Activated CD4-positive, alpha-beta T cell treated with anti-CD3 and anti-CD28 coated beads for 36 hours (primary cell): ENCODE measurements at regions not wholly inside any gene's neighbourhood (a gene's known extent, or its start where the extent isn't known, plus 50 kb on each side); places are given as distances from the start of the nearest gene placed in this dataset.

Experiments
- ATAC-seq: fragments of 200-7000 bp; cut with Tn5 transposase; one replicate; pipeline ENCODE4 v1.10.0; 2021; ENCODE audit warnings: mild to moderate bottlenecking, moderate library complexity
- CTCF ChIA-PET: fragments of 350-600 bp; sonication (Branson Sonifier 250); formaldehyde crosslinking; loops from one replicate; lab custom pipeline; 2021; ENCODE audit warnings: antibody characterized with exemption; lab: Charles Lee
- POLR2A ChIA-PET: fragments of 350-600 bp; sonication (Branson Sonifier 250); formaldehyde crosslinking; loops from one replicate; lab custom pipeline; 2021; ENCODE audit warnings: antibody characterized with exemption, inconsistent platforms; lab: Charles Lee
- DNase-seq: peaks from one replicate; pipeline ENCODE4 v3.0.0-alpha.2; 2020
- H3K27ac Mint-ChIP-seq: one replicate; pipeline ENCODE4 v1.8.0; 2021; ENCODE audit warnings: mixed read lengths
- H3K27me3 Mint-ChIP-seq: one replicate; pipeline ENCODE4 v1.8.0; 2021; ENCODE audit warnings: mixed read lengths
- H3K36me3 Mint-ChIP-seq: one replicate; pipeline ENCODE4 v1.8.0; 2021; ENCODE audit warnings: low read depth, mixed read lengths
- H3K4me1 Mint-ChIP-seq: one replicate; pipeline ENCODE4 v1.8.0; 2021; ENCODE audit warnings: mixed read lengths
- H3K4me3 Mint-ChIP-seq: one replicate; pipeline ENCODE4 v1.8.0; 2021; ENCODE audit warnings: mild to moderate bottlenecking, moderate library complexity, mixed read lengths
- H3K9me3 Mint-ChIP-seq: one replicate; pipeline ENCODE4 v1.8.0; 2021; ENCODE audit warnings: low read depth, mixed read lengths
- intact Hi-C, 2 experiments: fragments of 100-400 bp; cut with DNase I in 1 of 2; cut with micrococcal nuclease in 1 of 2; formaldehyde crosslinking; loops; one replicate each; pipeline versions ENCODE4 v1.14.2 to v1.15.1; 2022 to 2024; cut with DNase I, micrococcal nuclease

DNA sequence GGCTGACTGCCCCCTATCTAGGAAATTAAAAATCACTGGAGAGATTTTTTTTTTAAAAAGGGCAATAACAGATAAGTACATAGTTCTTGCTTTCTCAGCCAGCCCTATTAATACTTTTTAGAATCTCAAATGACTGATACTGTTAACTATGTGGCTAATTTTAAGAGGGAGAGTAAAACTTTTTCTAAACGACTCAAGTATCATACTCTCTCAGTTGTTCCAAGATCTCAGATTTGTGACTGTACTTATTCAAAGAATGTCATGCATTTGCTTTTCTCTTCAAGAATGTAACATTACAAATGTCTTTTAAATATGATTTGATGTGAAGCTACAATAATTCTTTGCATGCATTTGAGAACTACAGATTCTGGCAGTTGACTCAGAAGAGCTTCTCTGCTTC is 55.4 kb upstream of the RAB11FIP2 start:
- ATAC-seq: no peak
- no peaks in the 10 kb centered on the region for H3K9me3 Mint-ChIP-seq

GRCh38 chr10:118101501-118101900 is 54.8 kb upstream of the RAB11FIP2 start:
- ChIA-PET POLR2A (no interaction called here), CTCF (interaction anchor here (0.9 kb wide), 1 partner anchor 19 kb away, joined by 4 read pairs; no protein-coding TSS in a partner anchor)
- Mint-ChIP-seq H3K4me3 (no peak overlapping the region), H3K9me3 (no peaks in the 10 kb centered on the region), H3K36me3 (no peaks in the 10 kb centered on the region), H3K27me3 (peaks cover 24% of the 10 kb centered on the region), H3K4me1 (no peaks in the 10 kb centered on the region), H3K27ac (no peak overlapping the region)
- DNase-seq (no peak), ATAC-seq (no peak)
- intact Hi-C loops: loop anchor here in 1 of 2 experiments (10.0 kb wide), 1 partner anchor 387 kb away; no protein-coding TSS in a partner anchor

More for the DNA sequence above, 55.4 kb upstream of the RAB11FIP2 start:
- peaks cover 22% of the 10 kb centered on the region for H3K27me3 Mint-ChIP-seq
- ChIA-PET CTCF (no interaction called here), POLR2A (no interaction called here)
- DNase-seq: no peak
- no peaks in the 10 kb centered on the region for H3K4me1 Mint-ChIP-seq
- no peaks in the 10 kb centered on the region for H3K36me3 Mint-ChIP-seq
- no peak overlapping the region for H3K27ac Mint-ChIP-seq
- intact Hi-C loops: loop anchor here in 1 of 2 experiments (10.0 kb wide), 1 partner anchor 387 kb away; no protein-coding TSS in a partner anchor
- H3K4me3 Mint-ChIP-seq: no peak overlapping the region
